HG02981 (cell line): ENCODE measurements at regions not wholly inside any gene's neighbourhood (a gene's known extent, or its start where the extent isn't known, plus 50 kb on each side); places are given as distances from the start of the nearest gene placed in this dataset.
"Not testable (repeated sequence)": the region's sequence is repeated elsewhere in the genome, so short reads cannot be mapped to it uniquely, and the experiment has no call there.

Experiments used
- ATAC-seq: cut with Tn5 transposase; IDR thresholded peaks from one replicate; pipeline ENCODE4 v1.9.1; 2021; ENCODE audit warnings: mild to moderate bottlenecking, moderate library complexity; ENCODE audit not compliant: unreplicated experiment

DNA sequence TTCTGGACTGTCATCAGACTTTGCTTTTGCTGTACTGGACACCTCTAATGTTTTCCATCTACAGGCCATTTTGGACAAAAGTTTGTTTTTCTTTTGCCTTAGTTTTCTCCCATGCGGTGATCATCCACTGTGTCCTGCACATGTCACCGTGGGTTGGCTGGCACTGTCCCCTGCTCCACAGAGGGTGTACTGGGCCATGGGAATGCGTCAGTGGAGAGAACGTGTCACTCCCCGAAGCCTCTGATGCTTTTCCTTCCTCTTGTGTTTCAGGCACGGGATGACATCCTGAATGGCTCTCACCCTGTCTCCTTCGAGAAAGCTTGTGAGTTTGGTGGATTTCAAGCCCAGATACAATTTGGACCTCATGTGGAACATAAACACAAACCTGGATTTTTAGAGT, 385.0 kb upstream of the TPM1 start:
- not testable (repeated sequence) for ATAC-seq

- ATAC-seq = no peak
Observed at GRCh38 chr15:62658498-62658897, 384.0 kb upstream of the TPM1 start.

DNA sequence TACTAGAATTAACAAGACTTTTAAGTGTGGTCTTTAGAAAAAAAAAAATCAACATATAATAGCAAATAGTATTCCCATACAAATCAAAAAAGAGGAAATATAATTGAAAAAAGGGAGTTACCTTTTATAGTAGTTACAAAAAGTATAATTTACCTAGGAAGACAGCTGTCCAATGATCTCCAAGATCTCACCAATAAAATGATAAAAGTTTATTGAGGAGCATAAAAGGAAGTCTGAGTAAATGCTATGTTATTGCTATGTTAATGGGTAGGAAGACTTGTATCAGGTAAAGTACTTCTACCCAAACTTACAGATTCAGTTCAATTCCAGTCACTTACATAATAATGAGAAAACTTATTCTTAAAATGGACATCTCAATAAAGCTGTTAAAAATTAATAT, 379.0 kb upstream of the TPM1 start:
- ATAC-seq = no peak

DNA sequence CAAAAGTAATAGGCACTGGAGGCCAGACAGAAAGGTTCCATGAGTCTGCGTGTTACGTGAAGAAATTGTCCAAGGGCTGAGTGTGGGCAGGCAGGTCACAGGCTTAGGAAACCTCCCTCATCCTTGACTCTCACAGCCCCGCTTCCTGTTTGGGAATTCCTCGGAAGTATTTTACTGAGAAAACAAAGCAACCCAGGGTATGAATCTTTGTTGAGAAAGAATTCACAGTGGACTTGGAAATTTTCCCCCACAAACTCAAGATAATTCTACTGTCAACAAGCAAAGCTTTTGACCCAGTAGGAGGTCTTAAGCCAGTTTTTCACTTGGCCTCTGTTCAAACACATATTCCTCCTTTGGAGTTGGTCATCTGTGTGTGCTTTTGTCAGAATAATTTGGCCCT, 377.1 kb upstream of the TPM1 start:
- no peak for ATAC-seq

DNA sequence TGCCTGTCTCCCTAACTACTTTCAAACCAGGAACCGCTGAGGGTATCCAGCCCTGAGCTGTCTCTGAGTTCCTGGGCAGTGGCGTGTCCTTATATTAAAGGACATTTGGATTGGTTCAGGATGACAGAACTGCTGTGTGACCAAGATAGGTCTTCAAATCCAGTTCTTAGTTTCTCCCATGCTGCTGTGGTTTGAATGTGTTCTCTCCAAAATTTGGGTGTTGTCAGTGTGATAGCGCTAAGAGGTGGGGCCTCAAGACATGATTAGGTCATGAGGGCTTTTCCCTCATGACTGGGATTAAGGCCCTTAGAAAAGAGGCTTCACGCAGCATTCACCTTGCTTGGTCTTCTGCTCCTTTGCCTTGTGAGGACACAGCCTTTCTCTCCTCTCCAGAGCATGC, 376.5 kb upstream of the TPM1 start:
- no peak for ATAC-seq

DNA sequence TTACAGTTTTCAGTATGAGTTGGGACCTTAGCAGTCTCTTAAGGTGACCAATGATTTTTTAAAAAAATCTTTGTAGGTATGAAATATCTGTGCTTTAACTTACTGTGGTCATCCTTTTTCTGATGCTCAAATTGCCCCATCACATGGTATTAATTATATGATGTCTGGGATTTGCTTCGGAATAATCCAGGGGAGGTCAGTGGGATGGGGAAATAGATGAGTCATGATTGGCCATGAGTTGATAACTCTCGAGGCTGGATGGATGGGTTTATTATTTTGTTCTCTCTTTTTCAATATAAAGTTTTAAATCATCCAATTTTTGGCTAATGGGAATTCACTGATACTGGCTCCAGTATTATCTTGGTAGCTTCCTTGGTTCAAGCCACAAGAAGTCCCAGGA, 370.3 kb upstream of the TPM1 start:
- no peak for ATAC-seq

GRCh38 chr15:62676891-62677290, 365.7 kb upstream of the TPM1 start:
- ATAC-seq = no peak

- no peak for ATAC-seq
Observed at GRCh38 chr15:62681939-62682896, 360.3 kb upstream of the TPM1 start.

DNA sequence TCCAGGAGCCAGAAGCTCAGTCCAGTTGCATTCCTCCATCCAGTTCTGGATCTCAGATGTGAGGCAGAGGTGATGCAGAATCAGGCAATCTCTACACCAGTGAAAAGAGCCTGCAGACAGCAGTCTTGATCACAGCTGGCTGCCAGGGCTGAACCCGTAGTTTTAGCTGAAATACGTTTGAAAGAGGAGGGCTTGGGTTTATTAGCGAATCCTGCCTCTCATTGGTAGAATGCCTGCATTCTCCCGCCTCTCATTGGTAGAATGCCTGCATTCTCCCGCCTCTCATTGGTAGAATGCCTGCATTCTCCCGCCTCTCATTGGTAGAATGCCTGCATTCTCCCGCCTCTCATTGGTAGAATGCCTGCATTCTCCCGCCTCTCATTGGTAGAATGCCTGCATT, 359.4 kb upstream of the TPM1 start:
- not testable (repeated sequence) for ATAC-seq

DNA sequence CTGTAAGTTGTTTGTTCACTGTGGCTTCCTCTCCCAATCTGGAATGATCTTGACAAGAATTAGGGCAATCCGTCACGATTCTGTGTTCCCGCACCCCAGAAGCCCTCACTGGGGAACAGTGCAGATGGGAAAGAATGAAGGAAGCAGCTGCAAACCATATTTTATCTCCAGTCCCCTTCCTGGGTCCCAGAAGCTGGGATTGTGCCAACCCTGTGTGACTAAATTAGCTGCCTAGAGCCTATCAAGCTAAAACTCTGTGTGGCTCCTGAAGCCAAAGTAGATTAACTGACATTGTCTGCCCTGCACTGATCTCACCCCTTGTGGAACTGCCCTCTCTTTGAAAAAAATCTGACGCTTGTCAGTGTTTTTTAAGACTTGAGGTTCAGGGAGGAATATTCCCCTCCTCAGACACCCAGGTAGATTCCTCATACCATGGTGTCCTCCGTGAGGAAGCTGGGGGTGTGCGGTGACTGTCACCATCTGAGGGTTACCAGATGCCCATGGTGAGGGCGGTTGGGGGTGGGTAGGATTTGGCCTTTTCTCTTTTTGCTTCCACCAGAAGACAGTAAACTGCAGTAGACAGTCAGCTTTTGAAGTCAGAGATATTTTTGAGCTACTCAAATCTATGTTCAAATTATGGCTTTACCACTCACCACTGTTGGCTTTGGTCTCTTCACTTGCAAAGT, 358.3 kb upstream of the TPM1 start:
- no peak for ATAC-seq

GRCh38 chr15:62691008-62691407, 351.5 kb upstream of the TPM1 start:
- no peak for ATAC-seq

DNA sequence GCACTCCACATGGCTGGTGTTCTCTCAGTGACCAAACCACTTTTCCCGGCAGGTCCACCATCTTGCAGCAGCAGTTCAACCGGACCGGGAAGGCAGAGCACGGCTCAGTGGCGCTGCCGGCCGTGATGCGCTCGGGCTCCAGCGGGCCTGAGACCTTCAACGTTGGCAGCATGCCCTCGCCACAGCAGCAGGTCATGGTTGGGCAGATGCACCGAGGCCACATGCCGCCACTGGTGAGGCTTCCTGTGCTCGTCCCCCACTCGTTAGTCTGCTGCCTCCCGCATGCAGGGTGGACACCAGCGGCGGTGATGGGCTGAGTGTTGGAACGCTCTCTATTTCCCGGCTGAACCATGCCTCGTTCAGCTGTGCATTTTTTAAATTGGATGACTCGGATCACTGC, 344.9 kb upstream of the TPM1 start:
- no peak for ATAC-seq

GRCh38 chr15:62698646-62699045, 343.9 kb upstream of the TPM1 start:
- ATAC-seq = no peak

GRCh38 chr15:62706317-62706716, 336.2 kb upstream of the TPM1 start:
- no peak for ATAC-seq

- no peak for ATAC-seq
Observed at GRCh38 chr15:62708470-62708869, 334.1 kb upstream of the TPM1 start.

DNA sequence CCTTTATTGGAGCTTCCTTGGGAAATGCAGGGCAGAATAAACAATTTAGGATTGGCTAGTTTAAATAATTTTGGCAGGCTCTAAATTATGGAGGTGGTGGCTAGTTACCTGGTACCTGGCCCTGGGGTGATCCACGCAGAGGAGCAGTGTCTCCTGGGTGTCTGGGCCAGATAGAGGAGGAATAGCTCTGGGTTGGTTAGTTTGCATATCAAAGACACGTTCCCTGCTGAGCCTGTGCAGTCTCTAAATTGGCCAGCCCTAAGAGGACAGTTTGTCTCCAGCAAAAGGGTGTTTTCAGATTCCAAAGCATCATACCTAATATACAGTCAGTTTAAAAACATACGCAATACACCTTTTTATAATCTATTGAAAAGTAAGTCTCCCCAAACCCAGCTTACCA, 333.3 kb upstream of the TPM1 start:
- ATAC-seq = no peak

DNA sequence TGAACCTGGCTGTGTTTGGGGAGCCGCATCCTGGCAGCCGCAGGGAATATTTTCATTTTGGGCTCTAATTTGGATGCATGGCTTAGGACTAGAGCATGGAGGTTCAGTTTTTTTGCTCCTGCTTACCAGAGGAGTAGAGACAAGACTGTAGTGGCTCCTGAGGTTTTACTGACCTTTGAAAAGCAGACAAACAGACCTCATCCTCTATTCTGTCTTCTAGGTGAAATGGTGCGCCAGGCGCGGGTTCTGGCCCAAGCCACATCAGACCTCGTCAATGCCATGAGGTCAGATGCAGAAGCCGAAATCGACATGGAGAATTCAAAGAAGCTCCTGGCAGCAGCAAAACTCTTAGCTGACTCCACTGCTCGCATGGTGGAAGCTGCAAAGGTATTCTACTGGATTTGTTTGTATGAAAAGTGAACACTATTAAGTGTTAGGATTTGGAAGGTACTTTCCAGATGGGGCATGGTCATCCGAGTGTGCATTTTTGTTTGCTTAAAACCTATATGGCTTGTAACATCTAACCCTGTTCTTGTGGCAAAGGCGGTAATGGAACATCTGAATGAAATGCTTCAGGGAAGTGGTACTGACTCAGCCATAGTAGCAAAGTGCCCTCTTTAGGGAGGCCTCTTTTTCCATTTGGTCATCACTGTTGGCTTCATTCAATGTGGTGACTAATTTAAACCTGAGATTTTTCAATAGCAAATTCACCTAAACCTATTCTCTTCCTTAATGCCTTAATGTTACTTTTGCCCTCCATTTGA, 330.7 kb upstream of the TPM1 start:
- ATAC-seq = no peak

- no peak for ATAC-seq
Observed at GRCh38 chr15:62712455-62712839, 330.1 kb upstream of the TPM1 start.

GRCh38 chr15:62715946-62716345, 326.6 kb upstream of the TPM1 start:
- ATAC-seq = no peak

GRCh38 chr15:62717496-62717895, 325.1 kb upstream of the TPM1 start:
- no peak for ATAC-seq

DNA sequence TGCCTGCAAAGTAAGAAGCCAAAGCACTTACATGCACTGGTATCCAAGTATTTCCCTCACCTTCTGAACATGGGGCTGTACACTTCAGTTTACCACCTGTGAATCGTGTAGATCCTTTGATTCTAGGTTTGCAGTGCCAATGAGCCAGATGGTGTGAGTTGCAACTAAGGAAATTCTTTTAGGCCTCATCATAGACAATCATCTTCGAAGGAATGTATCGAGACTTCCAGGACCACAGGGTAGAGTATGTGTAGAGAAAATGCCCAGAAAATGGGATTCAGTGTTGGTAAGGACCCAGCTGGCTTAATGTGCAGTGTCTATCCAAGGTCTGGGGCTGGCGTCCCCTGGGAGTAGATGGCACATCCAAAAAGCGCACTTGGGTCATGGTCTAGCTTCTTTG, 323.2 kb upstream of the TPM1 start:
- no peak for ATAC-seq

GRCh38 chr15:62722237-62722636, 320.3 kb upstream of the TPM1 start:
- no peak for ATAC-seq
